Peyer's patch (tissue), 4 donors: ENCODE measurements at regions not wholly inside any gene's neighbourhood (a gene's known extent, or its start where the extent isn't known, plus 50 kb on each side); places are given as distances from the start of the nearest gene placed in this dataset.

Experiments
- POLR2A ChIP-seq, 2 donors: fragments of 450-650 bp; IDR thresholded peaks; one replicate each; pipeline ENCODE4 v1.5.1; 2017; ENCODE audit warnings: antibody characterized with exemption in 2 of 2, mild to moderate bottlenecking in 2 of 2, moderate library complexity in 2 of 2
- TF ChIP-seq, protein P1 (sequence below), 6 experiments: fragments of 450-650 bp in 4 of 6; fragments of 200-600 bp in 2 of 6; sonication (generic) in 1 of 6; IDR thresholded peaks; one replicate each; pipeline ENCODE4 v1.5.1; 2017 to 2019; ENCODE audit warnings: antibody characterized with exemption in 6 of 6, mild to moderate bottlenecking in 3 of 6, moderate library complexity in 1 of 6

- TF ChIP-seq, protein P1, sequence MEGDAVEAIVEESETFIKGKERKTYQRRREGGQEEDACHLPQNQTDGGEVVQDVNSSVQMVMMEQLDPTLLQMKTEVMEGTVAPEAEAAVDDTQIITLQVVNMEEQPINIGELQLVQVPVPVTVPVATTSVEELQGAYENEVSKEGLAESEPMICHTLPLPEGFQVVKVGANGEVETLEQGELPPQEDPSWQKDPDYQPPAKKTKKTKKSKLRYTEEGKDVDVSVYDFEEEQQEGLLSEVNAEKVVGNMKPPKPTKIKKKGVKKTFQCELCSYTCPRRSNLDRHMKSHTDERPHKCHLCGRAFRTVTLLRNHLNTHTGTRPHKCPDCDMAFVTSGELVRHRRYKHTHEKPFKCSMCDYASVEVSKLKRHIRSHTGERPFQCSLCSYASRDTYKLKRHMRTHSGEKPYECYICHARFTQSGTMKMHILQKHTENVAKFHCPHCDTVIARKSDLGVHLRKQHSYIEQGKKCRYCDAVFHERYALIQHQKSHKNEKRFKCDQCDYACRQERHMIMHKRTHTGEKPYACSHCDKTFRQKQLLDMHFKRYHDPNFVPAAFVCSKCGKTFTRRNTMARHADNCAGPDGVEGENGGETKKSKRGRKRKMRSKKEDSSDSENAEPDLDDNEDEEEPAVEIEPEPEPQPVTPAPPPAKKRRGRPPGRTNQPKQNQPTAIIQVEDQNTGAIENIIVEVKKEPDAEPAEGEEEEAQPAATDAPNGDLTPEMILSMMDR (IDR thresholded peaks at IDR 0.05) = no peak
- TF ChIP-seq POLR2A (IDR thresholded peaks at IDR 0.05) = no peak
These were observed 167.0 kb upstream of the FOXG1 start for GRCh38 chr14:28599605-28600004.
